ENCODE measurements at regions not wholly inside any gene's neighbourhood (a gene's known extent, or its start where the extent isn't known, plus 50 kb on each side); places are given as distances from the start of the nearest gene placed in this dataset.

DNA sequence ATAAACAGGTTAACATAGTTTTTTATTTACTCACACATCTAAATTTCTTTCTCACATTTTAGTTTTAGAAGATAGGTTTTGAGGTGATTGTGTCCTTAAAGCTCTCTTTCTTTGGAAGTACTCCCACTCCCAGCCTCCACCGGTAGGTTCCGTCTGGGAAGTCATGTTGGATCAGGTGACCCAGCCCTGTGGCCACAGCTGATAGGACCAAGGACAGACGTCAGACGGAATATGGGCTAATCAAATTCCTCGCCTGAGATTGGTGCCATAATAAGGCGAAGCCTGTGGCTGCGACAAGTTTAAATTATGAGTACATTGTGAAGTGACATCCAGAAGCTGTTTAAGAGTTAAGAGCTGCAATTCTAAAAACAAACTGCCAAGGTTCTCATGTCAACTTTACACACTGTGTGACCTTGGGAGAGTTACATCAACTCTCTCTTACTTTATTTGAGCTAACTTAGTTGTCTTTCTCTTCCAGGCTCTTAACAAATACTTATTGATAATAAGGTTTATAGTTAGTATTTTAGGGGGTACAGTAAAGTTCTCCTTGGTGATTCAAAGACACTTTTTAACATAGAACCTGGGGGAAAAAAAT lies 133.6 kb downstream of the NPY start:
- Histone ChIP-seq H3K27me3 (replicated peaks; ENCODE audit: control insufficient read depth, insufficient read depth, low read length) (no peaks in the 10 kb centered on the region), H3K9ac (ENCODE audit: low read length) (no peak overlapping the region), H3K9me3 (ENCODE audit: control insufficient read depth, low read length) (peaks cover 11% of the 10 kb centered on the region), H3K4me3 (ENCODE audit: low read length) (no peak overlapping the region), H3K36me3 (ENCODE audit: control insufficient read depth, insufficient read depth, low read length, severe bottlenecking) (no peaks in the 10 kb centered on the region), H3K4me1 (ENCODE audit: control insufficient read depth, insufficient read depth, low read length) (peaks cover 6% of the 10 kb centered on the region)
- DNase-seq (ENCODE audit: low read depth): no peak

DNA sequence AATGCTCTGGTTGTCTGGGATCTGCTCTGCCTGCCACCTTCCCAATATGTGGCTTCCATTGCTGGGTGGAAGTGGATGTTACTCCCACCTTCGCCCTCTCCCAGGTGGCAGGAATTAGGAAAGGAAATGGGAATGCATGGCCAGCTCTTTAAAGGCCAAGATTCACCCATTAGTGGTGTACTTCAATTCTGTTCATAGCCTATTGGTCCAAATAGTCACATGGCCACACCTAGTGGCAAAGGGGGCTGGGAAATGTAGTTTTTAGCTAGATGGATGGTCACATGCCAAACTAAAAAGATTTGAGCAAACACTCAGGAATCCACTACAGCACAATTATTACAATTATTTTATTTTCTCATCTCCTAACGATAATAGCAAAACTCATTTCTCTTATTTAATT lies 135.1 kb downstream of the NPY start:
- Histone ChIP-seq H3K4me3 (ENCODE audit: low read length) (no peak overlapping the region), H3K4me1 (ENCODE audit: control insufficient read depth, insufficient read depth, low read length) (peaks cover 6% of the 10 kb centered on the region), H3K27me3 (replicated peaks; ENCODE audit: control insufficient read depth, insufficient read depth, low read length) (no peaks in the 10 kb centered on the region), H3K36me3 (ENCODE audit: control insufficient read depth, insufficient read depth, low read length, severe bottlenecking) (no peaks in the 10 kb centered on the region), H3K9me3 (ENCODE audit: control insufficient read depth, low read length) (peaks cover 6% of the 10 kb centered on the region), H3K9ac (ENCODE audit: low read length) (no peak overlapping the region)
- peak; percentile 3 for DNase-seq (ENCODE audit: low read depth)

DNA sequence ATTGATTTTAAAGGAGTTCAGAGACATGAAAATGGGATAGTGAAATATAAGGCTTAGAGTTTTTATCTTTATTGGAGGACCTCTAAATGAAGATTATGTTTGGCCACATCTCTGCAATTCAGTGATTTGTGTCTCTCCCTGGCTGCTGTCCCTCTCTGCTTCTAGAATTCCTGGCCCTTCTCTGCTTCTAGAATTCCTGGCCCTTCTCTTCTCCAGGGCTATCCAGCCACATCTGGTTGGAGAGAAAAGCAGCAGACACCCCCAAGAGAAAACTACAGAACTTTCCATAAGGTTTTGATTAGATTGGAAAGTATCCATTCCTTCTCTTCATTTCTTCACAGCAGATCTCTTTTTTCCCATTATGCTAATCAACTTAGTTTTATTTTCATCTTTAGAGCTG lies 135.5 kb downstream of the NPY start:
- Histone ChIP-seq H3K4me3 (ENCODE audit: low read length) (no peak overlapping the region), H3K9ac (ENCODE audit: low read length) (no peak overlapping the region), H3K27me3 (replicated peaks; ENCODE audit: control insufficient read depth, insufficient read depth, low read length) (no peaks in the 10 kb centered on the region), H3K4me1 (ENCODE audit: control insufficient read depth, insufficient read depth, low read length) (peaks cover 6% of the 10 kb centered on the region), H3K9me3 (ENCODE audit: control insufficient read depth, low read length) (peaks cover 2% of the 10 kb centered on the region), H3K36me3 (ENCODE audit: control insufficient read depth, insufficient read depth, low read length, severe bottlenecking) (no peaks in the 10 kb centered on the region)
- no peak for DNase-seq (ENCODE audit: low read depth)

DNA sequence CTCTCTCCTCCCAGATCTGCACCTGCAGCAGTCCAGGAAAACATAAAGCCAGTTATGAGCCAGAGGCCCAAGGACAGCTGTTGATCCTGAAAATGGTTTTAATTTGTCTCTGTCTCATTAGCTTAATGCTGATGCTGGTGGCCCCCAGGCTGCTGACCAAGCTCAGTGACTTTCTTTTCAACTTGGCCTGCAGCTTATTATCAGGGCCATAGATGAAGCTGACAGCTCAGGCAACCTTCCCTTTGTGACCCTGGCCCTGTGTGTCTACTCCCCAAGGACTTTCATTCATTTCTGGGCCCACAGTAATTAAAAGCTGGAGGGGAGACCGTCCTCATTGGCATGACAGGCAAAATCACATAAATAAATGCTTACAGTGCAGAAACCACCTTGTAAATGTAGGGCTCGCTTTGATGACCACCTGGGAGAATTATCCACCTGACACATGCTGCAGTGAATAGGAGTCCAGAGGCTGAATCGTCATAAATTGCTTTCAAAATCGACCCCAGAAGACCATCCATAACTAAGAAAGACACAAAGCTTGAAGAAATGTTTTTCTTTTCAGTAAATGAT lies 138.5 kb downstream of the NPY start:
- Histone ChIP-seq H3K36me3 (ENCODE audit: control insufficient read depth, insufficient read depth, low read length, severe bottlenecking) (no peaks in the 10 kb centered on the region), H3K9me3 (ENCODE audit: control insufficient read depth, low read length) (no peaks in the 10 kb centered on the region), H3K27me3 (replicated peaks; ENCODE audit: control insufficient read depth, insufficient read depth, low read length) (peaks cover 5% of the 10 kb centered on the region), H3K4me1 (ENCODE audit: control insufficient read depth, insufficient read depth, low read length) (peaks cover 6% of the 10 kb centered on the region), H3K9ac (ENCODE audit: low read length) (no peak overlapping the region), H3K4me3 (ENCODE audit: low read length) (no peak overlapping the region)
- DNase-seq (ENCODE audit: low read depth): no peak

DNA sequence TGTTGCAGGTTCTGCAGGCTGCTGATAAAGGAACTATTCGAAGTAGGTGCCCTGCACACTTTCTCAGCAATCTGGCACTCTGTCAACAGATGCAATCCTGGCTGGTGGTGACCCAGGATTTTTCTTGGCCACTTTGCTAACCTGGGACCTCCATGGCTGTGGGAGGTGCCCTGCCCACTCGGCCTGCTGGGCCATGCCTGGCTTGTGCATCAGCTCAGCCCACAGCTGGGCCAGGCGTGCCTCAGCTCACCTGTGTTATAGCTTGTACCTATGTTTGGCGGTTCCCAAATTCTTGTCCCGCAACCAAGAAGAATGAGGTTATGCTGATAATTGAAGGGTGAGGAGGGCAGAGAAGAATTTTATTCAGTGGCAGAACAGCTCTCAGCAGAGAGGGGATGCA lies 141.7 kb downstream of the NPY start:
- H3K9me3 ChIP-seq (ENCODE audit: control insufficient read depth, low read length): no peaks in the 10 kb centered on the region

DNA sequence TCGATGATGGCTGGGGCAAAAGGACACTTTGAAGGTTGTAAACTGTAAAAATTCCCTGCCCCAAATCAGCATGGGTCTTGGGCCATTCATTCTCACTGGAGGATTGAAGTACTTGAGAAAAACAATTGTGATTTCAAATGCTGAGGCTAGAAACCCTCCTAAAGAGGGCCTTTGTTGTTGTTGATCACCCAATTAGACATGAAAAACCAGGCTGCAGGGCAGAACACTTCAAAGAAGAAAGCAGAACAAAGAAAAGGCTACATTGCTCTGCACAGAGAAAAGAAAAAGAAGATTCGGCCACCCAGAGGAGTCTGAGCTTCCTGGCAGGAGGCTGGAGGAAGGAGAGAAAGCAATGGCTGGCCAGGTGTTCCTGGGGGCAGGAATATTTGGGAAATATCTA lies 143.1 kb downstream of the NPY start:
- Histone ChIP-seq H3K4me1 (ENCODE audit: control insufficient read depth, insufficient read depth, low read length) (no peaks in the 10 kb centered on the region), H3K4me3 (ENCODE audit: low read length) (no peak overlapping the region), H3K27me3 (replicated peaks; ENCODE audit: control insufficient read depth, insufficient read depth, low read length) (peaks cover 5% of the 10 kb centered on the region), H3K36me3 (ENCODE audit: control insufficient read depth, insufficient read depth, low read length, severe bottlenecking) (no peaks in the 10 kb centered on the region), H3K9me3 (ENCODE audit: control insufficient read depth, low read length) (no peaks in the 10 kb centered on the region), H3K9ac (ENCODE audit: low read length) (no peak overlapping the region)
- no peak for DNase-seq (ENCODE audit: low read depth)

More for the DNA sequence above, 141.7 kb downstream of the NPY start:
- DNase-seq (ENCODE audit: low read depth): no peak
- Histone ChIP-seq H3K36me3 (ENCODE audit: control insufficient read depth, insufficient read depth, low read length, severe bottlenecking) (no peaks in the 10 kb centered on the region), H3K4me1 (ENCODE audit: control insufficient read depth, insufficient read depth, low read length) (no peaks in the 10 kb centered on the region), H3K27me3 (replicated peaks; ENCODE audit: control insufficient read depth, insufficient read depth, low read length) (peaks cover 5% of the 10 kb centered on the region), H3K9ac (ENCODE audit: low read length) (no peak overlapping the region), H3K4me3 (ENCODE audit: low read length) (no peak overlapping the region)

DNA sequence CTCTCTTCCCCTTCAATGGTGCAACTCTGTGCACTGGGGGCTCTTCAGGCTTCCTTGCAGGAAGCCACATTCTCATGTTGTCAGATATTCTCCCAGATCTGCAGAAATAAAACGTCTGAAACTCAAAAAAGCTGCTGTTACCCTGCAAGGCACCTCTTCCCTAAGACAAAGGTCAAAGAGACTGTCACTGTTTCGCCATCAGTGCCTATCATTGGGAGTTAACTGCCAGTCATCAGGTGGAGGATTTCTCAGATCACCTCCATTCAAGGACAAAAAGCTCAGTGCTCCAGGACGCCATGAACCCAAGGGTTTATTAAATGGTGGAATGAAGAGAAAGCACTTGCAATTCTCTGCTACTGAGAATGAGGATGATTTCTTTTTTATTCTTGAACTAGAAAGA lies 144.6 kb upstream of the PALS2 start:
- no peak for DNase-seq (ENCODE audit: low read depth)

DNA sequence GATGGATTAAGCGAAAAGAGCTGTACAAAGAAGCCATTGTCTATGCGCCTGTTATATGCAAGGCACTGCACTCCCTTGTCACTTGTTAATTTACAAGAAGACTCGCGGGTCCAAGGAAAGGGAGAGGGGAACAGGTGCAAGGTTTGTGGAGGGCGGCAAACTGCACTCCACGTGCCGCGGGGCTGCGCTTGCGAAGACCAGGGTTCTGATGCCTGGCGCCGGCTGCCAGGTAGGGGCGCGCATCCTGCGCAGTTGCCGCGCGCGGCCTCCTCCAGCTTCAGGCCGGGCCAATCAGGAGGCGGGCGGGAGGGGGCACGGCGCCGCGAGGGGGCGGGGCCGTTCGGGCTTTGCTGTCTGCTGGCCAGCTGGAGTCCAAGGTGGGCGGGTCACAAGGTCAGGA lies 140.6 kb upstream of the PALS2 start:
- DNase-seq (ENCODE audit: low read depth): no peak
- no peaks in the 10 kb centered on the region for H3K36me3 ChIP-seq (ENCODE audit: control insufficient read depth, insufficient read depth, low read length, severe bottlenecking)
- H3K4me3 ChIP-seq (ENCODE audit: low read length): no peak overlapping the region
- H3K4me1 ChIP-seq (ENCODE audit: control insufficient read depth, insufficient read depth, low read length): no peaks in the 10 kb centered on the region
- no peak overlapping the region for H3K9ac ChIP-seq (ENCODE audit: low read length)
- H3K9me3 ChIP-seq (ENCODE audit: control insufficient read depth, low read length): peaks cover 2% of the 10 kb centered on the region
- peaks cover 4% of the 10 kb centered on the region for H3K27me3 ChIP-seq (replicated peaks; ENCODE audit: control insufficient read depth, insufficient read depth, low read length)

More for the DNA sequence above, 144.6 kb upstream of the PALS2 start:
- Histone ChIP-seq H3K27me3 (replicated peaks; ENCODE audit: control insufficient read depth, insufficient read depth, low read length) (peaks cover 5% of the 10 kb centered on the region), H3K9me3 (ENCODE audit: control insufficient read depth, low read length) (no peaks in the 10 kb centered on the region), H3K4me3 (ENCODE audit: low read length) (no peak overlapping the region), H3K36me3 (ENCODE audit: control insufficient read depth, insufficient read depth, low read length, severe bottlenecking) (no peaks in the 10 kb centered on the region), H3K4me1 (ENCODE audit: control insufficient read depth, insufficient read depth, low read length) (no peaks in the 10 kb centered on the region), H3K9ac (ENCODE audit: low read length) (no peak overlapping the region)

DNA sequence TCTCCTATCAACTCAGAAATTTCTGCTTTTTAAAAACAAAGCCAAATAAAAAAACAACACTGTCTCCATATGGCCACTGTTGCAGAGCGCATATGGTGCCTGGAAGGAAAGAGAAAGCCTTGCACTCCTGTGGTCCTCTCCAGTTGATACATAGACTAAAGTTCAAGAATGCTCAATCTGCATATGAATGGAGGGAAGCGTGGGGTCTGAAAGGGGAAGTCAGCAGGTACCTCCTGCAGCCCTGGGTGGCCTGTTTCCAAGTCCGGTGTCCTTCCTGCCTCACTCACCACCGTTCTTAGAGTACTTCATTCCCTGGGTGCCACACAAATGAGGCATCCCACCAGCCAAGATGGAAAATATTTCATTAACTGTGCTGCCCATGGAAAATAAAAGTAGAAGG lies 138.3 kb upstream of the PALS2 start:
- peaks cover 5% of the 10 kb centered on the region for H3K9me3 ChIP-seq (ENCODE audit: control insufficient read depth, low read length)
- H3K4me3 ChIP-seq (ENCODE audit: low read length): no peak overlapping the region
- H3K9ac ChIP-seq (ENCODE audit: low read length): no peak overlapping the region
- DNase-seq (ENCODE audit: low read depth): no peak
- H3K4me1 ChIP-seq (ENCODE audit: control insufficient read depth, insufficient read depth, low read length): no peaks in the 10 kb centered on the region
- H3K36me3 ChIP-seq (ENCODE audit: control insufficient read depth, insufficient read depth, low read length, severe bottlenecking): no peaks in the 10 kb centered on the region
- peaks cover 4% of the 10 kb centered on the region for H3K27me3 ChIP-seq (replicated peaks; ENCODE audit: control insufficient read depth, insufficient read depth, low read length)

DNA sequence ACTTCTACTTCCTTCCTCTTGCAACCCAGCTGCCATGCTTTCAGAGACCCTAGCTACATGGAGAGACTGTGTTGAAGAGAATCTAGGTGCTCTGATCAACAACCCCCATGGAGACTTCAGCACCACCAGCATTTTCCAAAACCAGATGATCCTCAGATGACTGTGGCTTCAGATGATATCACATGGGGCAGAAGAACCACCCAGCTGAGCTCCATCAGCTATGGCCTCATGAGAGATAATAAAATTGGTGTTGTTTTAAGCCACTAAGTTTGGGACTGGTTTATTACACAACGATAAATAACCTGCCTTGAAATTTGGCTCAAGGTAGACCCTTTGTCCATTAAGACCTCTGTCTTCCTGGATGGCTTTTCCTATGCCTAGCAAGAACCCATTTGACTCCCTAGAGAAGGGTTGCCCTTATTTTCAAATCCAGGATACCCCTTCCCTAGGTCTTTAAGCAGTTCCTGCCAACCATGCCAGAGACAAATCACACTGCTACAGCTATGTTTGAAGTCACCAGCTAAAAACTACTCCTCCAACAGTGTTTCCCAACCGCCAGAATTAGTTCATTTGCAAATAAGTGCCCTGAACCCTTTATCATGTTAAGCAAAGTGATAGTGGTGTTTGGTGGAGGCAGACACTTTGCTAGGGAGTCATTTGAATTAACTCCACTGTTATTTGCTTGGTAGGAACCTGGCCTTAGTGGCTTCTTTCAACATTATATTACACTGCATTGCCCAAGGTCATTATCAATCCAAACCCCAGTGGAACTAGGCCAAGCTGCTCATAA lies 136.9 kb upstream of the PALS2 start:
- Histone ChIP-seq H3K4me1 (ENCODE audit: control insufficient read depth, insufficient read depth, low read length) (peaks cover 3% of the 10 kb centered on the region), H3K4me3 (ENCODE audit: low read length) (no peak overlapping the region), H3K36me3 (ENCODE audit: control insufficient read depth, insufficient read depth, low read length, severe bottlenecking) (no peaks in the 10 kb centered on the region), H3K9me3 (ENCODE audit: control insufficient read depth, low read length) (peaks cover 5% of the 10 kb centered on the region), H3K27me3 (replicated peaks; ENCODE audit: control insufficient read depth, insufficient read depth, low read length) (peaks cover 4% of the 10 kb centered on the region), H3K9ac (ENCODE audit: low read length) (no peak overlapping the region)
- no peak for DNase-seq (ENCODE audit: low read depth)

DNA sequence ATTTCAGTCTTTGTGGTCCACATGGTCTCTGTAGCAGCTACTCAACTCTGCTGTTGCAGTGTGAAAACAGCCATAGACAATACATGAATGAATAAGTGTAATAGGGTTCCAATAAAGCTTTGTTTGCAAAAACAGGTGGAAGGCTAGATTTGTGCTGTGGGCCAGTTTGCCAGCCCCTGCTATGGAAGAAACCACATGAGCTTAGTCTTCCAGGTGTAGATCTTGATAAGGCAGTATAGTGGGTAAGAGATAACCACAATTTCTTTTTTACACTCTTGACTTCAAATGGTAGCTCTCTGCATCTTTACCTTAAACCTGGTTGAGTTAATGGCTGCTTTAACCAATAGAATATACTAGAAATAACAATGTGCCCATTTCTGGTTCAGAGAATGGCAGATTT lies 135.0 kb upstream of the PALS2 start:
- Histone ChIP-seq H3K36me3 (ENCODE audit: control insufficient read depth, insufficient read depth, low read length, severe bottlenecking) (no peaks in the 10 kb centered on the region), H3K4me1 (ENCODE audit: control insufficient read depth, insufficient read depth, low read length) (peaks cover 11% of the 10 kb centered on the region), H3K9ac (ENCODE audit: low read length) (no peak overlapping the region), H3K27me3 (replicated peaks; ENCODE audit: control insufficient read depth, insufficient read depth, low read length) (peaks cover 4% of the 10 kb centered on the region), H3K4me3 (ENCODE audit: low read length) (no peak overlapping the region), H3K9me3 (ENCODE audit: control insufficient read depth, low read length) (peaks cover 5% of the 10 kb centered on the region)
- no peak for DNase-seq (ENCODE audit: low read depth)
